ENCODE measurements at regions not wholly inside any gene's neighbourhood (a gene's known extent, or its start where the extent isn't known, plus 50 kb on each side); places are given as distances from the start of the nearest gene placed in this dataset.

DNA sequence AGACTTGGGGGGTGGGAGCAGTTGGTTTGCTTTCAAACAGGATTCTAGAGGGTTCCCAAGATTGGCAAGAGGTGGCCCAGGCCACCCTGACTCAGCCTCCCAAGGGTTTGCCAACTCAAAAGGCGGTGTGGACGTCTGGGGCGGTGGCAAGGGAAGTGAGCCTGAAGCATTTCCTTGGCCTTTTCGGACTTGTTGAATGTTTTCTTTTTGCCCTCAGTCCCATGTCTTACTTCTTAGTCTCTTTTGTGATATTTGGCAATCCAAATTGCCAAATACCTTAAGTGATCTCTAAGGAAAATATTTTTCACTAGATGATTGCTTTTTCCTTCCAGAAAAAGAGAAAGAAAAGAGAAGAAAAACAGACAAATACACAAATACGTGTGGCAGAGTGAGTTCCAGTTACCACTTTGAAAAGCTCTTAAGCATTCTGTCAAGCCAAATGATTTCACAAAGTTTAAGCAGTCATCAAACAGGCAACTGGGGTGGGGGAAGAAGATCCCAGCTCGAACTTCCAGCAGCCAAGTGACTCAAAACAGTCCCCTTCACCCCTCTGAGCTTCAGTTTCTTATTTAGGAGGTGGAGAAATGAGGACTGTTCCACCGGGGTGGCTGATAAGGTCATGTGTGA is 374.6 kb upstream of the USP24 start:
- TF ChIP-seq, protein P1, sequence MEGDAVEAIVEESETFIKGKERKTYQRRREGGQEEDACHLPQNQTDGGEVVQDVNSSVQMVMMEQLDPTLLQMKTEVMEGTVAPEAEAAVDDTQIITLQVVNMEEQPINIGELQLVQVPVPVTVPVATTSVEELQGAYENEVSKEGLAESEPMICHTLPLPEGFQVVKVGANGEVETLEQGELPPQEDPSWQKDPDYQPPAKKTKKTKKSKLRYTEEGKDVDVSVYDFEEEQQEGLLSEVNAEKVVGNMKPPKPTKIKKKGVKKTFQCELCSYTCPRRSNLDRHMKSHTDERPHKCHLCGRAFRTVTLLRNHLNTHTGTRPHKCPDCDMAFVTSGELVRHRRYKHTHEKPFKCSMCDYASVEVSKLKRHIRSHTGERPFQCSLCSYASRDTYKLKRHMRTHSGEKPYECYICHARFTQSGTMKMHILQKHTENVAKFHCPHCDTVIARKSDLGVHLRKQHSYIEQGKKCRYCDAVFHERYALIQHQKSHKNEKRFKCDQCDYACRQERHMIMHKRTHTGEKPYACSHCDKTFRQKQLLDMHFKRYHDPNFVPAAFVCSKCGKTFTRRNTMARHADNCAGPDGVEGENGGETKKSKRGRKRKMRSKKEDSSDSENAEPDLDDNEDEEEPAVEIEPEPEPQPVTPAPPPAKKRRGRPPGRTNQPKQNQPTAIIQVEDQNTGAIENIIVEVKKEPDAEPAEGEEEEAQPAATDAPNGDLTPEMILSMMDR (IDR thresholded peaks at IDR 0.05): no peak
- no peak for TF ChIP-seq ZFX (IDR thresholded peaks at IDR 0.05; ENCODE audit: borderline replicate concordance)

All from 22Rv1 (cell line).